BLaER1 treated with 17β-estradiol and CSF1 and Interleukin-3, amounts not matched to agents 10 nM and 100 nM (cell line): ENCODE measurements at regions not wholly inside any gene's neighbourhood (a gene's known extent, or its start where the extent isn't known, plus 50 kb on each side); places are given as distances from the start of the nearest gene placed in this dataset.

Experiments
- H3K27ac ChIP-seq, 11 experiments: shearing (Covaris generic); formaldehyde crosslinking; 2 replicates each; pipeline ENCODE4 v1.8.1; 2022
- H3K27me3 ChIP-seq, 11 experiments: shearing (Covaris generic); formaldehyde crosslinking; 2 replicates each; pipeline ENCODE4 v1.8.1; 2022
- H3K36me3 ChIP-seq, 11 experiments: shearing (Covaris generic); formaldehyde crosslinking; 2 replicates each; pipeline ENCODE4 v1.8.1; 2022
- H3K4me1 ChIP-seq, 10 experiments: shearing (Covaris generic); formaldehyde crosslinking; 2 replicates each; pipeline ENCODE4 v1.8.1; 2022
- H3K4me2 ChIP-seq, 11 experiments: shearing (Covaris generic); formaldehyde crosslinking; 2 replicates each; pipeline ENCODE4 v1.8.1; 2022
- H3K4me3 ChIP-seq, 10 experiments: shearing (Covaris generic); formaldehyde crosslinking; 2 replicates each; pipeline ENCODE4 v1.8.1; 2022
- H3K9ac ChIP-seq, 11 experiments: shearing (Covaris generic); formaldehyde crosslinking; 2 replicates each; pipeline ENCODE4 v1.8.1; 2022
- H3K9me3 ChIP-seq, 11 experiments: shearing (Covaris generic); formaldehyde crosslinking; replicated peaks in 1 of 11; 2 replicates each; pipeline ENCODE4 v1.8.1; 2022
- H4K20me1 ChIP-seq, 11 experiments: shearing (Covaris generic); formaldehyde crosslinking; 2 replicates each; pipeline ENCODE4 v1.8.1; 2022
- Cebpa-rat ChIP-seq, 11 experiments: shearing (Covaris generic); IDR thresholded peaks; 2 replicates each; pipeline ENCODE4 v1.8.1; 2022

DNA sequence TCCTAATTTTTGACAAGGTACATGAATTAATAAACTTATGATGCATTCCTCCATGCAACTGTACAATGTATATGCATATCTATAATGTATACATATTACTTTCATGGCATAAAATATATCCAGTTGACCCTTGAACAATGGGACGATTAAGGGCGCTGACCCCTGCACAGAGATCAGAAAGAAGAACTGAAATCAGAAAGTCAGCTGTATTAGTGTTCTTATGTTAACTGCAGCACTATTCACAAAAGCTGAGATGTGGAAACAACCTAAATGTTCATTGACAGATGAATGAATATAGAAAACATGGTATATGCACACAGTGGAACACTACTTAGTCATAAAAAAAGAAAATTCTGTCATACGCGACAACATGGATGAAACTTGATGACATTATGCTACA lies 457.1 kb downstream of the GBA3 start:
- Histone ChIP-seq H3K4me1 (no peaks in the 10 kb centered on the region), H3K4me3 (no peak overlapping the region), H3K27ac (no peak overlapping the region), H3K9me3 (0 out of 22 replicates have a peak, but pooled peaks cover 0 to 9% (median 0%) of the 10 kb centered on the region in 11 experiments), H3K4me2 (no peak overlapping the region), H4K20me1 (no peaks in the 10 kb centered on the region), H3K27me3 (no peaks in the 10 kb centered on the region), H3K36me3 (no peaks in the 10 kb centered on the region), H3K9ac (no peak overlapping the region)
- TF ChIP-seq Cebpa-rat (IDR thresholded peaks at IDR 0.05) = no peak

DNA sequence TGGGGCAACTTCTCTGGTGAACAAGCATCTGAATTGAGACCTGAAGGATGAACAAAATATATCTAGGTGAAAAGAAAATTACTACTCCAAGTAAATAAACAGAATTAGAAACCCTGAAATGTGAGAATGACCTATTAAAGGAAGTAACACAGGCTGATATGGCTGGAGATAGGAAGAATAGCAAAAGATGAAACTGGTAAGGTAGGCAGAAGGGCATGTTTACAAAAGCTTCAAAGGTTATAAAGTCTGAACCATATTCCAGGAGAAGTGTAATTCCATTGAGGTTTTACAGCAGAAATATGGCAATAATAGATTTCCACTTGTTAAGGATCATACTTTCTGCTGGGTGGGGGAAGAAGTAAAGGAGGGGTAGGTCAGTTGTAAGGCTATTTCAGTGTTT lies 452.0 kb downstream of the GBA3 start:
- H3K27ac ChIP-seq = no peak overlapping the region
- TF ChIP-seq Cebpa-rat (IDR thresholded peaks at IDR 0.05) = no peak
- H3K4me2 ChIP-seq = no peak overlapping the region
- no peaks in the 10 kb centered on the region for H4K20me1 ChIP-seq
- H3K9ac ChIP-seq = no peak overlapping the region
- no peaks in the 10 kb centered on the region for H3K36me3 ChIP-seq
- no peak overlapping the region for H3K4me3 ChIP-seq
- H3K4me1 ChIP-seq = no peaks in the 10 kb centered on the region
- H3K27me3 ChIP-seq = no peaks in the 10 kb centered on the region
- no peaks in the 10 kb centered on the region for H3K9me3 ChIP-seq

DNA sequence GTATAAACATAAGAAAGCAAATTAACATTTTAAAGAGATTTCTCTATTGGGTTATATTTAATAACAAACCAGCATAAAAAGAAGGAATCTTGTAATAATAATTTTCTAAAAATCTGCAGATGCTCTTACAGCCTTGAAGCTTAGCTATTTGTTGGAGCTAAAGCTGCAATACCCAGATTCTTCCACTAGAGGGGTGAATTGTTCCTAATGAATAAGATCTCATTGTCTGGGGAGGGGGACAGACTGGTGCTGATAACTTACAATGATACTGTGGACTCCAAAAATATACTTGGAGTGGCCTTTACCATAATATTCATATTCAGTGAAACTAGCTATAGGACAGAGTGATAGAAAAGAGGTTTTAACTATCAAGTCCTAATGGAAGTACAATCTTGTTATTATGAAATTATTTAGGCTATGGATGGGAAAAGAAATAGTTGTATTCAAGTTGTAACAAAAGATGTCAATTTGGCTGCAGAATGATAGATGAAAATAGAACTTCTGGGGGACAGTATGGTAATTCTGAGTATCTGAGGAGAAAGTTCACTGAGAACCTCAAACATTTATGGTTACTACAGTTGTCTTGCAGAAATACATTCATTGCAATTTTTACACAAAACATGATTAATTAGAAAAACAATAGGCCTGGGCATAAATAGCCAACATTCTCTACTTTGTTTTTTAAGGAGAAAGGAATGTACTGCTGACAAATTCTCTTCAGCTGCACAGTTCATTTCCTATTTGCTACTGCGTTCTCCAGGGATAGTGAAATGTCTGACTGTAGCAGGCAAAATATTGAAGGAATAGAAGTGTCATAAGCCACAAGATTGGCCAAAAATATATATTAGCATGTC lies 443.3 kb downstream of the GBA3 start:
- H3K4me3 ChIP-seq = no peak overlapping the region
- no peaks in the 10 kb centered on the region for H3K4me1 ChIP-seq
- no peak overlapping the region for H3K27ac ChIP-seq
- H3K4me2 ChIP-seq = no peak overlapping the region
- H3K9ac ChIP-seq = no peak overlapping the region
- no peaks in the 10 kb centered on the region for H3K9me3 ChIP-seq
- H4K20me1 ChIP-seq = no peaks in the 10 kb centered on the region
- no peaks in the 10 kb centered on the region for H3K36me3 ChIP-seq
- no peak for TF ChIP-seq Cebpa-rat (IDR thresholded peaks at IDR 0.05)
- H3K27me3 ChIP-seq = no peaks in the 10 kb centered on the region

DNA sequence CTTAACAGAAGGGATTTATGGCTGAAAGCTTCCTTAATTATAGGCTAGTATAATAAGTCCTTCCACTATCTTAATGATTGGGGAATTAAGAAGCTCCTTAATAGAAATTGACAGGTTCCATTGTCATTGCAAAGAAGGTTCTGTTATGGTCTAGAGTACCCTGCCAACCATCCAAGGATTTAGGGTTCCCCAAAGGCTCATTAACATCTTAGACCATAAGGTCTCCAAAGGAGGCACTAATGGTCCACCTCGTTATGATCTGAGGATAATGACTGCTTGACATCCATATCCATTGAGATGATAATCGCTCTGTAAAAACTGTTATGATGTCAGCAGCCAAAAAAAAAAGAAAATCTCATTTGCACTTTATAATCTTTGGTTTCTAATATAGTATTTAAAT lies 441.6 kb downstream of the GBA3 start:
- Histone ChIP-seq H4K20me1 (no peaks in the 10 kb centered on the region), H3K27ac (no peak overlapping the region), H3K4me2 (no peak overlapping the region), H3K4me1 (no peaks in the 10 kb centered on the region), H3K27me3 (no peaks in the 10 kb centered on the region), H3K9ac (no peak overlapping the region), H3K36me3 (no peaks in the 10 kb centered on the region), H3K4me3 (no peak overlapping the region), H3K9me3 (no peaks in the 10 kb centered on the region)
- no peak for TF ChIP-seq Cebpa-rat (IDR thresholded peaks at IDR 0.05)

DNA sequence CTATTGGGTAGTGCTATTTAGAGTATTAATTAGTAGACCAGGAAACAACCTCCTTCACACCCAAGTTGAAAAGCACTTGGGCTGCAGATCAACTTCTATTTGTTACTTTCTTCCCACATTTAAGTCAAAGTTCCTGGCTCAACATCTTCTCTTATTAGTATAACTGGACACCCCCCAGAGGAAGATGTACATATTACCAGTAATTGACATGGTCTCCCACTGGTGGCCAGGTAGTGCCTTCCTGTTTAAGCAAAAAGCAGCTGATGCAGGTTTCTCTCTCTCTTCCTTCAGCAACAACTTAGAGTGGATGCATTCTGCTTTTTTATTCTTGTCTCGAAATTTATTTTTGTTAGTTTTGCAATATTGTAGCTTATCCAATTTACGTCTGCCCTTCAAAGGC lies 438.1 kb downstream of the GBA3 start:
- no peak for TF ChIP-seq Cebpa-rat (IDR thresholded peaks at IDR 0.05)
- Histone ChIP-seq H3K9ac (no peak overlapping the region), H3K4me1 (no peaks in the 10 kb centered on the region), H3K27ac (no peak overlapping the region), H3K4me2 (no peak overlapping the region), H3K36me3 (no peaks in the 10 kb centered on the region), H4K20me1 (no peaks in the 10 kb centered on the region), H3K4me3 (no peak overlapping the region), H3K9me3 (no peaks in the 10 kb centered on the region), H3K27me3 (no peaks in the 10 kb centered on the region)

DNA sequence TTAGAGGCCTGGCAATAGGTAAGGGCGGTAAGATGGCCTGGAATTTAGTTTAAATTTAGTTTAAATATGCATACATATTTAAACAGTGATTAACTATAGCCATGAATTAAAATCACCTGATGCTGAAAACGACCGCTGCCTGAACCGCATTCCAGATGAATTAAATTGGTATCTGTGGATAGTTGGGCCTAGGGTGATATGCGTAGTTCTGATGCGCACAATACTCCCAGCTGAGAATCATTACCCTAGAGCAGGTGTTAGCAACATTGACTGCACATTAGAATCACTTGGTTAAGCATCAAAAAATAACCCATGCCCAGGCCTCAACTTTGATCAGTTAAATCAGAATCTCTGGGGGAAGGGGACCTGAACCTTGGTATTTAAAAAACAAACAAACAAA lies 432.4 kb downstream of the GBA3 start:
- H3K4me2 ChIP-seq = no peak overlapping the region
- H3K4me3 ChIP-seq = no peak overlapping the region
- no peaks in the 10 kb centered on the region for H3K27me3 ChIP-seq
- no peaks in the 10 kb centered on the region for H3K4me1 ChIP-seq
- no peaks in the 10 kb centered on the region for H3K36me3 ChIP-seq
- no peak overlapping the region for H3K9ac ChIP-seq
- no peaks in the 10 kb centered on the region for H4K20me1 ChIP-seq
- TF ChIP-seq Cebpa-rat (IDR thresholded peaks at IDR 0.05) = no peak
- no peak overlapping the region for H3K27ac ChIP-seq
- H3K9me3 ChIP-seq = no peaks in the 10 kb centered on the region

DNA sequence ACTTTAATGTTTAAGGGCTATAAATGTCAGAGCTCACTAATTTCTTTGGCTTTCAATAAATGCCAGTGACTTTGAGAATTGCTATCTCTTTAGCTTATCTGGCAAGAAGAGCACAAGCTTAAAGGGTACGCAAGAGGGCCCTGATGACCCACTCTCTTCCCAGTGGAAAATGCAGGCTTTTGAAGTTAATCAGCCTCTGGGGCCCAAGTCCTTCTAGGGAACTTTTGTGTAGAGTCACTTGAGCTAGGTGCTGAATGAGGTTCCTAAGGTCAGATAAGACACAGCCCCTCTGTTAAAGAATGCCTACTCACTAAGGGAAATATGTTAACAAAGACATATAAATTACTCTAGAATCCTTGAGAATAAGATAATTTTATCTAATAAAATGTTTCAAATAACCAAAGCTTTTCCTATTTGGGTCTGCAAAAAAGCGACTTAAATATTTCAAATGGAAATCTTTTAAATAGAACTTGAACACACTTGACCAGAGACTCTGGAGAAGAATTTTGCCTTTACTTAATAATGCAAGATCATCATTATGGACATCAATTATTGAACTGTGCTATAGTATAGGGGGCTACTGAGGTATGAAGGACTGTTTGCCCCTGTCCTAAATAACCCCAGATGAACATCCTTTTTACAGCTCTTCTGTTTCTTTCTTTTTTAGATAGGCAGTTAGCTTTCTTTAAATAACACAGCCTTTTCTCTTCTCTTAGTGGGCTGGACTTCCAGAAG lies 430.1 kb downstream of the GBA3 start:
- no peak for TF ChIP-seq Cebpa-rat (IDR thresholded peaks at IDR 0.05)
- Histone ChIP-seq H3K9ac (no peak overlapping the region), H3K4me3 (no peak overlapping the region), H3K4me2 (no peak overlapping the region), H3K9me3 (no peaks in the 10 kb centered on the region), H3K27ac (no peak overlapping the region), H4K20me1 (no peaks in the 10 kb centered on the region), H3K27me3 (no peaks in the 10 kb centered on the region), H3K36me3 (no peaks in the 10 kb centered on the region), H3K4me1 (no peaks in the 10 kb centered on the region)

DNA sequence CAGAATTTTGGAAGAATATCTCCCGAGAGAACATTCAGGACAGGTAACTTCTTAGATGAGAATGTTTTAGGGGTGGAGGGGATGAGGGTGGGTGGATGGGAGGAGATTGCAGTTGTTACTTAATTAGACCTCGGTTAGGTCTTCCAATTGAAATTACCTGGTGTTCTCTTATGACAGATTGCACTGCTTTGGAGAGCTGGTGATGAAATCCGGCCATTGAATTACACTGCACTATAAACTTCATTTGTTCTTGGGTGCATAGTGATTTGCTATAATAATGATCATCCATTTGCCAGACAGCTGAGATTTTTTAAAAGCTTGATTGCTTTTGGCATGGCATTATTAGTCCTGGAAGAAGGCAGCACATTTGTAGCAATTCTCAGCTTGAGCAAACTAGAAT lies 427.6 kb downstream of the GBA3 start:
- Histone ChIP-seq H4K20me1 (no peaks in the 10 kb centered on the region), H3K27ac (no peak overlapping the region), H3K9ac (no peak overlapping the region), H3K36me3 (no peaks in the 10 kb centered on the region), H3K27me3 (no peaks in the 10 kb centered on the region), H3K4me3 (no peak overlapping the region), H3K9me3 (no peaks in the 10 kb centered on the region), H3K4me2 (no peak overlapping the region), H3K4me1 (no peaks in the 10 kb centered on the region)
- no peak for TF ChIP-seq Cebpa-rat (IDR thresholded peaks at IDR 0.05)

DNA sequence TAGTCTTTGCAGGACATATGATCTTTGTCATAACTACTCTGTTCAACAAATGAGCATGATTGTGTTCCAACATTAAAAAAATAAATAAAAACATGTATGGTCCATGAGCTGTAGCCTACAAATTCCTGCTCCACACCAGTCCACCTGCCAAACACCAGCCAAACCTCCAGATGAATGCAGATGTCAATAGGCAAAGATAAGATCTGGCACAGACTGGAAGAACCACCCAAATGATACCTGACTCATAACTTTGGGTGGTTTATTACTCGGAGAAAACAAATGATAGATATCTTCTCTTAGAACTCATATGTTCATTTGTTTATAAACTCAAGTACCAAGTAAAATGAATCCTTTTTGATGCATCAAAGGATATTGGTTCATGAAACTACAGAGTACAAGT lies 425.1 kb downstream of the GBA3 start:
- no peaks in the 10 kb centered on the region for H3K27me3 ChIP-seq
- no peak overlapping the region for H3K27ac ChIP-seq
- H3K4me3 ChIP-seq = no peak overlapping the region
- no peak overlapping the region for H3K4me2 ChIP-seq
- no peak for TF ChIP-seq Cebpa-rat (IDR thresholded peaks at IDR 0.05)
- H3K9me3 ChIP-seq = no peaks in the 10 kb centered on the region
- H3K9ac ChIP-seq = no peak overlapping the region
- no peaks in the 10 kb centered on the region for H3K4me1 ChIP-seq
- H3K36me3 ChIP-seq = no peaks in the 10 kb centered on the region
- H4K20me1 ChIP-seq = no peaks in the 10 kb centered on the region

DNA sequence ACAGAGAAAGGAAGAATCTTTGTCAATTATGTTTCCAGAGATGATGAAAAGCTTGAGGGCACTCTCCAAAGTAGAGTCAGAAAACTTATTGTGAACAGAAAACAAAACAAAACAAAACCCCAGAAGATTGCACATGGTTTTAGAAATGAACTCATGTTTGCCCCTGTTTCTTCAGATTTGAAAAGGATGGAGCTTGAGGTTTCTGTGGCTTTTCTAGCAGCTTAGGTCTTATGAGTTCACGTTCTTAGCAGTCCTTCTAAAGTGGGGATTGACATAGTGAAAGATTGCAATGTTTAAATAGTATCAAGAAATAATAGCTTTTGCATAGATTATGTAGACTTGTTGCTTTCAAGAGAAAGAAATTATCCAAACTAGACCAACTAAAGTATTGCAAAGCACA lies 421.8 kb downstream of the GBA3 start:
- Histone ChIP-seq H3K9me3 (no peaks in the 10 kb centered on the region), H3K4me3 (no peak overlapping the region), H3K27ac (no peak overlapping the region), H3K9ac (no peak overlapping the region), H3K27me3 (no peaks in the 10 kb centered on the region), H4K20me1 (no peaks in the 10 kb centered on the region), H3K36me3 (no peaks in the 10 kb centered on the region), H3K4me1 (no peaks in the 10 kb centered on the region), H3K4me2 (no peak overlapping the region)
- no peak for TF ChIP-seq Cebpa-rat (IDR thresholded peaks at IDR 0.05)
